ENCODE measurements at regions not wholly inside any gene's neighbourhood (a gene's known extent, or its start where the extent isn't known, plus 50 kb on each side); places are given as distances from the start of the nearest gene placed in this dataset.
"Not testable (repeated sequence)": the region's sequence is repeated elsewhere in the genome, so short reads cannot be mapped to it uniquely, and the experiment has no call there.

GRCh38 chr2:208671886-208672680 is 265.5 kb downstream of the PTH2R start:
- Mint-ChIP-seq H3K4me3 (ENCODE audit: unreplicated experiment) (no peak overlapping the region), H3K27me3 (ENCODE audit: insufficient read depth, unreplicated experiment) (no peaks in the 10 kb centered on the region), H3K27ac (ENCODE audit: unreplicated experiment) (no peak overlapping the region), H3K9me3 (ENCODE audit: unreplicated experiment) (no peaks in the 10 kb centered on the region), H3K4me1 (ENCODE audit: low read depth, unreplicated experiment) (no peaks in the 10 kb centered on the region), H3K36me3 (ENCODE audit: insufficient read depth, unreplicated experiment) (no peaks in the 10 kb centered on the region)
- H3K4me3 ChIP-seq (ENCODE audit: low read depth, low read length) = no peak overlapping the region
- no peak for DNase-seq
- POLR2A ChIA-PET = no interaction called here
- TF ChIP-seq CTCF (IDR thresholded peaks at IDR 0.05; ENCODE audit: insufficient read depth in 1 of 2, low read depth in 1 of 2, low read length in 1 of 2, severe bottlenecking in 1 of 2, unreplicated experiment in 1 of 2) = no peak
- no peaks in the 10 kb centered on the region for H3K9me3 ChIP-seq
- H3K36me3 ChIP-seq (ENCODE audit: control insufficient read depth, insufficient read depth, low read length) = no peaks in the 10 kb centered on the region
- intact Hi-C loops (cut with micrococcal nuclease; ENCODE audit: unreplicated experiment) = no loop called here
- BruUV-seq (replicated peaks) = no TSS peak
- CTCF ChIA-PET = no interaction called here
- H3K27me3 ChIP-seq (replicated peaks; ENCODE audit: control insufficient read depth, insufficient read depth, low read length) = no peaks in the 10 kb centered on the region
- no peaks in the 10 kb centered on the region for H3K4me1 ChIP-seq

GRCh38 chr2:208673631-208674030 is 267.0 kb downstream of the PTH2R start:
- DNase-seq = no peak
- Mint-ChIP-seq H3K4me1 (ENCODE audit: low read depth, unreplicated experiment) (no peaks in the 10 kb centered on the region), H3K36me3 (ENCODE audit: insufficient read depth, unreplicated experiment) (no peaks in the 10 kb centered on the region), H3K27me3 (ENCODE audit: insufficient read depth, unreplicated experiment) (no peaks in the 10 kb centered on the region), H3K4me3 (ENCODE audit: unreplicated experiment) (no peak overlapping the region), H3K27ac (ENCODE audit: unreplicated experiment) (no peak overlapping the region), H3K9me3 (ENCODE audit: unreplicated experiment) (no peaks in the 10 kb centered on the region)
- no peak overlapping the region for H3K4me3 ChIP-seq (ENCODE audit: low read depth, low read length)
- intact Hi-C loops (cut with micrococcal nuclease; ENCODE audit: unreplicated experiment) = no loop called here
- no peak for TF ChIP-seq CTCF (IDR thresholded peaks at IDR 0.05; ENCODE audit: insufficient read depth in 1 of 2, low read depth in 1 of 2, low read length in 1 of 2, severe bottlenecking in 1 of 2, unreplicated experiment in 1 of 2)
- H3K4me1 ChIP-seq = no peaks in the 10 kb centered on the region
- ChIA-PET CTCF (no interaction called here), POLR2A (no interaction called here)
- H3K27me3 ChIP-seq (replicated peaks; ENCODE audit: control insufficient read depth, insufficient read depth, low read length) = no peaks in the 10 kb centered on the region
- no peaks in the 10 kb centered on the region for H3K36me3 ChIP-seq (ENCODE audit: control insufficient read depth, insufficient read depth, low read length)
- no peaks in the 10 kb centered on the region for H3K9me3 ChIP-seq
- no TSS peak for BruUV-seq (replicated peaks)

GRCh38 chr2:208674919-208675318 is 268.3 kb downstream of the PTH2R start:
- H3K36me3 ChIP-seq (ENCODE audit: control insufficient read depth, insufficient read depth, low read length) = no peaks in the 10 kb centered on the region
- POLR2A ChIA-PET = no interaction called here
- intact Hi-C loops (cut with micrococcal nuclease; ENCODE audit: unreplicated experiment) = no loop called here
- no peaks in the 10 kb centered on the region for H3K36me3 Mint-ChIP-seq (ENCODE audit: insufficient read depth, unreplicated experiment)
- no peak for DNase-seq
- BruUV-seq (replicated peaks) = no TSS peak
- no peaks in the 10 kb centered on the region for H3K9me3 ChIP-seq
- no peaks in the 10 kb centered on the region for H3K27me3 ChIP-seq (replicated peaks; ENCODE audit: control insufficient read depth, insufficient read depth, low read length)
- H3K4me3 Mint-ChIP-seq (ENCODE audit: unreplicated experiment) = no peak overlapping the region
- H3K27me3 Mint-ChIP-seq (ENCODE audit: insufficient read depth, unreplicated experiment) = no peaks in the 10 kb centered on the region
- no peaks in the 10 kb centered on the region for H3K9me3 Mint-ChIP-seq (ENCODE audit: unreplicated experiment)
- no peak overlapping the region for H3K4me3 ChIP-seq (ENCODE audit: low read depth, low read length)
- no peak overlapping the region for H3K27ac Mint-ChIP-seq (ENCODE audit: unreplicated experiment)
- no peaks in the 10 kb centered on the region for H3K4me1 ChIP-seq
- no peaks in the 10 kb centered on the region for H3K4me1 Mint-ChIP-seq (ENCODE audit: low read depth, unreplicated experiment)
- no peak for TF ChIP-seq CTCF (IDR thresholded peaks at IDR 0.05; ENCODE audit: insufficient read depth in 1 of 2, low read depth in 1 of 2, low read length in 1 of 2, severe bottlenecking in 1 of 2, unreplicated experiment in 1 of 2)
- CTCF ChIA-PET = no interaction called here

GRCh38 chr2:208685929-208686328 is 279.3 kb downstream of the PTH2R start:
- H3K4me1 ChIP-seq; CTCF ChIA-PET; DNase-seq; H3K27me3 Mint-ChIP-seq (ENCODE audit: insufficient read depth, unreplicated experiment); H3K9me3 ChIP-seq; H3K4me3 ChIP-seq (ENCODE audit: low read depth, low read length); H3K4me1 Mint-ChIP-seq (ENCODE audit: low read depth, unreplicated experiment); H3K36me3 Mint-ChIP-seq (ENCODE audit: insufficient read depth, unreplicated experiment); H3K36me3 ChIP-seq (ENCODE audit: control insufficient read depth, insufficient read depth, low read length); intact Hi-C loops (cut with micrococcal nuclease; ENCODE audit: unreplicated experiment); H3K27me3 ChIP-seq (replicated peaks; ENCODE audit: control insufficient read depth, insufficient read depth, low read length); H3K4me3 Mint-ChIP-seq (ENCODE audit: unreplicated experiment); POLR2A ChIA-PET; BruUV-seq (replicated peaks); H3K27ac Mint-ChIP-seq (ENCODE audit: unreplicated experiment): not testable (repeated sequence)
- H3K9me3 Mint-ChIP-seq (ENCODE audit: unreplicated experiment) = peaks cover 22% of the 10 kb centered on the region
